ENCODE measurements at regions not wholly inside any gene's neighbourhood (a gene's known extent, or its start where the extent isn't known, plus 50 kb on each side); places are given as distances from the start of the nearest gene placed in this dataset.

DNA sequence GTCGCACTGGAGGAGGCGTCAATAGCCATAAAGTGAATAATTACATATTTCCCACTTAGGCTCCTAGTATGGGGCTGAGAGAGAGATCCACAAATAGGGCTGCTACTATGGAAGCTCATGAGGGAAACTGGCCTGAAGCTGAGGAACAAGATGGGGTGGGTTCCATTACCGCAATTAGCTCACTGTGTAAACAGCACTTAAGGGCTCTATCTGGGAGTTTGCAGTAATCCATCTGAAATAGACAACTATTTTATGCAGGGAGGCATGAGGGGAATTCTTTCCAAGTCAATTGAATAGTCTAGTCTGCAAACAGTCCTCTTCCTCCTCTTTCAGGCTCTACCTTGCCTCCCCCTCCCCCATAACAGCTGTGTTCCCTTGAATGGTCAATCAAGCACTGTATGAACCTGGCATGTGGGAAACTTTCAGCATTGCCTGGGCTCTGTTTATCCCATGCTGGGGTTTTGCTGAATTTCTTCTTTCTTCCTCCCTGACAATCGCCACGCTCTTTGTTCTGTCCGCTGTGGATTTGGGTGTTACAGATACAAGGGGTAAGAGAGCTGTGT is 56.1 kb upstream of the MAF start:
- Histone ChIP-seq H3K36me3 (replicated peaks in 1 of 2) (no peaks in the 10 kb centered on the region), H3K9me3 (replicated peaks in 1 of 3) (no peaks in the 10 kb centered on the region), H3K27me3 (no peaks in the 10 kb centered on the region), H3K27ac (no peak overlapping the region), H3K4me1 (replicated peaks in 1 of 2) (peaks cover 4 to 9% of the 10 kb centered on the region in 2 donors), H3K4me3 (no peak overlapping the region)
- DNase-seq: no peak
- WGBS, 4 donors: 96 to 98% (median 97%) methylated on average over 6 of the region's 6 CpGs
- intact Hi-C loops (cut with DNase I): no loop called here
- no peak for TF ChIP-seq POLR2A (IDR thresholded peaks at IDR 0.05)

GRCh38 chr16:79653373-79653891 is 52.9 kb upstream of the MAF start:
- Histone ChIP-seq H3K9me3 (replicated peaks in 1 of 3) (no peaks in the 10 kb centered on the region), H3K27ac (no peak overlapping the region), H3K4me1 (replicated peaks in 1 of 2) (peaks cover 4% of the 10 kb centered on the region in 2 donors), H3K36me3 (replicated peaks in 1 of 2) (no peaks in the 10 kb centered on the region), H3K4me3 (no peak overlapping the region), H3K27me3 (no peaks in the 10 kb centered on the region)
- intact Hi-C loops (cut with DNase I): no loop called here
- WGBS, 4 donors: 65 to 81% (median 71%) methylated on average over 5 to 6 of the region's 6 CpGs
- peak; percentile 10 to 69 (median 43) for DNase-seq
- no peak for TF ChIP-seq CTCF (IDR thresholded peaks at IDR 0.05)
- no peak for TF ChIP-seq POLR2A (IDR thresholded peaks at IDR 0.05)

GRCh38 chr16:79651363-79651762 is 50.8 kb upstream of the MAF start:
- TF ChIP-seq POLR2A (IDR thresholded peaks at IDR 0.05) (no peak), CTCF (IDR thresholded peaks at IDR 0.05) (no peak)
- intact Hi-C loops (cut with DNase I): no loop called here
- Histone ChIP-seq H3K4me1 (replicated peaks in 1 of 2) (no peaks in the 10 kb centered on the region), H3K36me3 (replicated peaks in 1 of 2) (no peaks in the 10 kb centered on the region), H3K27me3 (no peaks in the 10 kb centered on the region), H3K9me3 (replicated peaks in 1 of 3) (no peaks in the 10 kb centered on the region), H3K27ac (no peak overlapping the region), H3K4me3 (no peak overlapping the region)
- peak; percentile 35 to 72 (median 65) for DNase-seq
- 48 to 76% (median 72%) methylated on average over 6 to 7 of the region's 7 CpGs for WGBS, 4 donors
